Gastroesophageal sphincter (tissue), 4 donors: ENCODE measurements at regions not wholly inside any gene's neighbourhood (a gene's known extent, or its start where the extent isn't known, plus 50 kb on each side); places are given as distances from the start of the nearest gene placed in this dataset.

Experiments
- ATAC-seq: fragments of 150-250 bp; one replicate; pipeline ENCODE4 v1.9.1; 2016; ENCODE audit warnings: mild to moderate bottlenecking, moderate library complexity
- H3K27ac ChIP-seq, 4 donors: fragments of 200-600 bp; sonication (generic) in 3 of 4; 1 replicate in 3 of 4; 2 replicates in 1 of 4; pipeline ENCODE4 v1.5.1; 2016 to 2019
- H3K27me3 ChIP-seq: fragments of 200-600 bp; sonication (generic); one replicate; pipeline ENCODE4 v1.5.1; 2019
- H3K36me3 ChIP-seq, 2 donors: fragments of 200-600 bp; sonication (generic); one replicate each; pipeline ENCODE4 v1.5.1; 2019; ENCODE audit warnings: control low read depth in 1 of 2
- H3K4me1 ChIP-seq, 3 donors: fragments of 200-600 bp; sonication (generic); 1 replicate in 2 of 3; 2 replicates in 1 of 3; pipeline ENCODE4 v1.5.1; 2016 to 2019; ENCODE audit warnings: control low read depth in 2 of 3
- H3K4me3 ChIP-seq, 2 donors: fragments of 200-600 bp; sonication (generic); one replicate each; pipeline ENCODE4 v1.5.1; 2019; ENCODE audit warnings: mild to moderate bottlenecking in 1 of 2, moderate library complexity in 1 of 2
- H3K9me3 ChIP-seq, 3 donors: fragments of 200-600 bp; sonication (generic); one replicate each; pipeline ENCODE4 v1.5.1; 2017 to 2019; ENCODE audit warnings: control low read depth in 2 of 3
- CTCF ChIP-seq, 4 experiments: fragments of 200-600 bp in 2 of 4; fragments of 450-650 bp in 2 of 4; sonication (generic) in 1 of 4; IDR thresholded peaks; one replicate each; pipeline ENCODE4 v1.5.1; 2017 to 2019; ENCODE audit warnings: antibody characterized with exemption in 4 of 4, mild to moderate bottlenecking in 2 of 4, moderate library complexity in 2 of 4
- EP300 ChIP-seq: sonication (generic); formaldehyde crosslinking; IDR thresholded peaks from one replicate; pipeline ENCODE4 v1.6.1; 2017; ENCODE audit warnings: antibody characterized with exemption, mild to moderate bottlenecking
- POLR2A ChIP-seq, 2 donors: fragments of 450-650 bp; IDR thresholded peaks; one replicate each; pipeline ENCODE4 v1.6.1; 2017; ENCODE audit warnings: antibody characterized with exemption in 2 of 2, mild to moderate bottlenecking in 2 of 2, moderate library complexity in 1 of 2
- POLR2AphosphoS5 ChIP-seq: sonication (generic); formaldehyde crosslinking; IDR thresholded peaks from one replicate; pipeline ENCODE4 v1.6.1; 2017; ENCODE audit warnings: antibody characterized with exemption
- WGBS, 2 donors: methylation state at CpG; one replicate each; pipeline ENCODE4 v1.1.5; 2018; ENCODE audit warnings: low coverage in 1 of 2; 5-methylcytosine and 5-hydroxymethylcytosine counted together

- Histone ChIP-seq H3K9me3 (no peaks in the 10 kb centered on the region), H3K4me1 (peaks cover 0 to 40% (median 6%) of the 10 kb centered on the region in 3 donors), H3K36me3 (no peaks in the 10 kb centered on the region), H3K27me3 (no peaks in the 10 kb centered on the region), H3K27ac (peak overlapping the region in 3 of 4 donors; percentile 3 to 29 (median 14)), H3K4me3 (no peak overlapping the region)
- TF ChIP-seq POLR2A (IDR thresholded peaks at IDR 0.05) (no peak), POLR2AphosphoS5 (no peak), EP300 (no peak), CTCF (IDR thresholded peaks at IDR 0.05) (no peak)
- no peak for ATAC-seq
- WGBS, 2 donors: 81 to 83% methylated on average over 3 to 4 of the region's 4 CpGs
Observed at GRCh38 chr2:150282357-150282756, 205.1 kb downstream of the RND3 start.

- Histone ChIP-seq H3K36me3 (no peaks in the 10 kb centered on the region), H3K9me3 (peaks cover 0 to 10% (median 0%) of the 10 kb centered on the region in 3 donors), H3K27me3 (no peaks in the 10 kb centered on the region), H3K27ac (peak overlapping the region in 2 of 4 donors; percentile 32 to 38), H3K4me1 (peaks cover 0 to 40% (median 6%) of the 10 kb centered on the region in 3 donors), H3K4me3 (no peak overlapping the region)
- no peak for TF ChIP-seq POLR2A (IDR thresholded peaks at IDR 0.05)
- peak; percentile 41 for TF ChIP-seq POLR2AphosphoS5
- 0 to 22% methylated on average over 1 of the region's 1 CpG for WGBS, 2 donors
- peak; percentile 91 for ATAC-seq
Observed at GRCh38 chr2:150280231-150280630, 207.2 kb downstream of the RND3 start.

DNA sequence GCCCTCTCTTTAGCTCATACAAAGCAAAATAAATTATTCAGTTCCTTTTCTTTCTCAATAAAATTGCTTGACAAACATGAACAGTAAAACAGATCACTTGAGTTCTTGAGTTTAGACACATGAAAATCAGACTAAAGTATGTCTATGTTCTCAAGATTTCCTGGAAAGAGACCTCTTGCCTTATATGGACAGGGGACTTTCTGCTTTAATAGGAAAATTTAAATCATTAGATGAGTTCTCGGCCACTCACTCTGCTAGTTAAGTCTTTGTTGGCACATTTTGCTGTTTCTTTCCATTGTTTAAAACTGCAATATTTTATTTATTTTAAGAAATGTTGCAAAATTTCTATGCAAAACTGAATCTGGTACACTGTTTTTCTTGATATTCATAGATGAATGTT is 207.8 kb downstream of the RND3 start:
- Histone ChIP-seq H3K27ac (peak overlapping the region in 1 of 4 donors; percentile 23), H3K4me3 (no peak overlapping the region), H3K36me3 (no peaks in the 10 kb centered on the region), H3K9me3 (peaks cover 0 to 10% (median 0%) of the 10 kb centered on the region in 3 donors), H3K27me3 (no peaks in the 10 kb centered on the region), H3K4me1 (peaks cover 0 to 40% (median 6%) of the 10 kb centered on the region in 3 donors)
- WGBS, 2 donors: 33% methylated on average over 1 of the region's 1 CpG
- ATAC-seq: no peak
- no peak for TF ChIP-seq POLR2AphosphoS5
- no peak for TF ChIP-seq CTCF (IDR thresholded peaks at IDR 0.05)
- TF ChIP-seq EP300: no peak
- TF ChIP-seq POLR2A (IDR thresholded peaks at IDR 0.05): no peak

- Histone ChIP-seq H3K4me3 (no peak overlapping the region), H3K4me1 (peaks cover 0 to 29% (median 0%) of the 10 kb centered on the region in 3 donors), H3K9me3 (peaks cover 0 to 10% (median 0%) of the 10 kb centered on the region in 3 donors), H3K27ac (no peak overlapping the region), H3K36me3 (no peaks in the 10 kb centered on the region), H3K27me3 (no peaks in the 10 kb centered on the region)
- WGBS, 2 donors: 86 to 100% methylated on average over 1 of the region's 1 CpG
- ATAC-seq: no peak
- TF ChIP-seq EP300 (no peak), POLR2A (IDR thresholded peaks at IDR 0.05) (no peak), CTCF (IDR thresholded peaks at IDR 0.05) (no peak), POLR2AphosphoS5 (no peak)
Observed at GRCh38 chr2:150276737-150277136, 210.7 kb downstream of the RND3 start.

DNA sequence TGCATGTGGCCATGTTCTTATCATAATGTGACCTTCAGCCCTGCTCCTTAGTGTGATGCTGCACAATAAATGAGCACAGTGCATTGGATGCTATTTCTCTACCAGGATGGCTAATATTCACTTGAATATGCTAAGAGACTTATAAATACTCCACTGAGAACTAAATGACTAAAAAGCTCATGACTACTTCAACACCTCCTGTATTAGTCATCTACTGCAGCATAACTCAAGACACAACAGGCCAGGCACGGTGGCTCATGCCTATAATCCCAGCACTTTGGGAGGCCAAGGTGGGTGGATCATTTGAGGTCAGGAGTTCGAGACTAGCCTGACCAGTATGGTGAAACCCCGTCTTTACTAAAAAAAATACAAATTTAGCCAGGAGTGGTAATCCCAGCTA is 213.4 kb downstream of the RND3 start:
- Histone ChIP-seq H3K36me3 (no peaks in the 10 kb centered on the region), H3K9me3 (peaks cover 0 to 10% (median 0%) of the 10 kb centered on the region in 3 donors), H3K4me3 (no peak overlapping the region), H3K27ac (no peak overlapping the region), H3K27me3 (no peaks in the 10 kb centered on the region), H3K4me1 (peaks cover 0 to 3% (median 0%) of the 10 kb centered on the region in 3 donors)
- TF ChIP-seq EP300 (no peak), POLR2AphosphoS5 (no peak), CTCF (IDR thresholded peaks at IDR 0.05) (no peak), POLR2A (IDR thresholded peaks at IDR 0.05) (no peak)
- WGBS, 2 donors: 50% methylated on average over 2 of the region's 3 CpGs; no CpG with 5 or more reads in 1 of the 2 donors
- no peak for ATAC-seq
